ENCODE measurements at regions not wholly inside any gene's neighbourhood (a gene's known extent, or its start where the extent isn't known, plus 50 kb on each side); places are given as distances from the start of the nearest gene placed in this dataset.
A peak's percentile ranks its signal among the peaks of the same experiment; 100 is the strongest.

- Histone ChIP-seq H3K4me3 (ENCODE audit: insufficient read depth, low read depth, low read length) (no peak overlapping the region), H4K20me1 (ENCODE audit: insufficient read depth, low read length) (no peaks in the 10 kb centered on the region), H3K4me2 (ENCODE audit: low read length) (no peak overlapping the region), H3K79me2 (ENCODE audit: insufficient read depth, low read length) (no peaks in the 10 kb centered on the region), H3K36me3 (ENCODE audit: insufficient read depth, low read length) (no peaks in the 10 kb centered on the region), H3K4me1 (ENCODE audit: insufficient read depth, low read length) (no peaks in the 10 kb centered on the region), H3K9me3 (ENCODE audit: insufficient read depth, low read depth, low read length) (no peaks in the 10 kb centered on the region), H3K27ac (ENCODE audit: low read depth, low read length) (no peak overlapping the region), H3K27me3 (ENCODE audit: insufficient read depth, low read length) (no peaks in the 10 kb centered on the region), H3K9ac (ENCODE audit: low read length) (no peak overlapping the region), H2AFZ (ENCODE audit: low read depth, low read length) (no peak overlapping the region)
- TF ChIP-seq EZH2 (IDR thresholded peaks at IDR 0.05; ENCODE audit: insufficient read depth, low read length) (no peak), CTCF (IDR thresholded peaks at IDR 0.05; ENCODE audit: insufficient read depth, low read depth, low read length) (no peak)
- no peaks in the 10 kb centered on the region for H3K4me1 Mint-ChIP-seq (ENCODE audit: low read depth, unreplicated experiment)
- FAIRE-seq (no peak), DNase-seq (ENCODE audit: low read depth) (peak; percentile 8)
- H3K9me3 Mint-ChIP-seq (ENCODE audit: unreplicated experiment) = no peaks in the 10 kb centered on the region
- H3K27ac Mint-ChIP-seq (ENCODE audit: unreplicated experiment) = no peak overlapping the region
- no peak overlapping the region for H3K4me3 Mint-ChIP-seq (ENCODE audit: unreplicated experiment)
- H3K27me3 Mint-ChIP-seq (ENCODE audit: low read depth, unreplicated experiment) = no peaks in the 10 kb centered on the region
- no peaks in the 10 kb centered on the region for H3K36me3 Mint-ChIP-seq (ENCODE audit: low read depth, unreplicated experiment)
These were observed 73.4 kb downstream of the CAPZA3 start for GRCh38 chr12:18811273-18811672.

- no peaks in the 10 kb centered on the region for H3K27me3 Mint-ChIP-seq (ENCODE audit: low read depth, unreplicated experiment)
- Histone ChIP-seq H3K79me2 (ENCODE audit: insufficient read depth, low read length) (no peaks in the 10 kb centered on the region), H3K27ac (ENCODE audit: low read depth, low read length) (no peak overlapping the region), H3K27me3 (ENCODE audit: insufficient read depth, low read length) (no peaks in the 10 kb centered on the region), H3K9ac (ENCODE audit: low read length) (no peak overlapping the region), H3K4me2 (ENCODE audit: low read length) (no peak overlapping the region), H3K9me3 (ENCODE audit: insufficient read depth, low read depth, low read length) (no peaks in the 10 kb centered on the region), H4K20me1 (ENCODE audit: insufficient read depth, low read length) (no peaks in the 10 kb centered on the region), H3K4me3 (ENCODE audit: insufficient read depth, low read depth, low read length) (no peak overlapping the region), H3K4me1 (ENCODE audit: insufficient read depth, low read length) (no peaks in the 10 kb centered on the region), H2AFZ (ENCODE audit: low read depth, low read length) (no peak overlapping the region), H3K36me3 (ENCODE audit: insufficient read depth, low read length) (no peaks in the 10 kb centered on the region)
- no peaks in the 10 kb centered on the region for H3K4me1 Mint-ChIP-seq (ENCODE audit: low read depth, unreplicated experiment)
- no peak overlapping the region for H3K4me3 Mint-ChIP-seq (ENCODE audit: unreplicated experiment)
- DNase-seq (ENCODE audit: low read depth) = no peak
- no peak for TF ChIP-seq CTCF (IDR thresholded peaks at IDR 0.05; ENCODE audit: insufficient read depth, low read depth, low read length)
- TF ChIP-seq EZH2 (IDR thresholded peaks at IDR 0.05; ENCODE audit: insufficient read depth, low read length) = no peak
- H3K9me3 Mint-ChIP-seq (ENCODE audit: unreplicated experiment) = no peaks in the 10 kb centered on the region
- FAIRE-seq = no peak
- H3K36me3 Mint-ChIP-seq (ENCODE audit: low read depth, unreplicated experiment) = no peaks in the 10 kb centered on the region
- no peak overlapping the region for H3K27ac Mint-ChIP-seq (ENCODE audit: unreplicated experiment)
These were observed 75.8 kb downstream of the CAPZA3 start for GRCh38 chr12:18813753-18814152.

GRCh38 chr12:18818579-18819268 is 80.8 kb downstream of the CAPZA3 start:
- no peak for FAIRE-seq
- H3K36me3 Mint-ChIP-seq (ENCODE audit: low read depth, unreplicated experiment) = no peaks in the 10 kb centered on the region
- no peaks in the 10 kb centered on the region for H3K4me1 ChIP-seq (ENCODE audit: insufficient read depth, low read length)
- H3K79me2 ChIP-seq (ENCODE audit: insufficient read depth, low read length) = no peaks in the 10 kb centered on the region
- H4K20me1 ChIP-seq (ENCODE audit: insufficient read depth, low read length) = no peaks in the 10 kb centered on the region
- H3K4me3 ChIP-seq (ENCODE audit: insufficient read depth, low read depth, low read length) = no peak overlapping the region
- H3K27me3 Mint-ChIP-seq (ENCODE audit: low read depth, unreplicated experiment) = no peaks in the 10 kb centered on the region
- TF ChIP-seq CTCF (IDR thresholded peaks at IDR 0.05; ENCODE audit: insufficient read depth, low read depth, low read length) = no peak
- TF ChIP-seq EZH2 (IDR thresholded peaks at IDR 0.05; ENCODE audit: insufficient read depth, low read length) = no peak
- H3K4me2 ChIP-seq (ENCODE audit: low read length) = no peak overlapping the region
- no peak overlapping the region for H3K9ac ChIP-seq (ENCODE audit: low read length)
- H3K36me3 ChIP-seq (ENCODE audit: insufficient read depth, low read length) = no peaks in the 10 kb centered on the region
- H2AFZ ChIP-seq (ENCODE audit: low read depth, low read length) = no peak overlapping the region
- no peaks in the 10 kb centered on the region for H3K9me3 Mint-ChIP-seq (ENCODE audit: unreplicated experiment)
- no peak overlapping the region for H3K27ac ChIP-seq (ENCODE audit: low read depth, low read length)
- no peaks in the 10 kb centered on the region for H3K9me3 ChIP-seq (ENCODE audit: insufficient read depth, low read depth, low read length)
- H3K4me1 Mint-ChIP-seq (ENCODE audit: low read depth, unreplicated experiment) = no peaks in the 10 kb centered on the region
- H3K27me3 ChIP-seq (ENCODE audit: insufficient read depth, low read length) = no peaks in the 10 kb centered on the region
- H3K27ac Mint-ChIP-seq (ENCODE audit: unreplicated experiment) = no peak overlapping the region
- H3K4me3 Mint-ChIP-seq (ENCODE audit: unreplicated experiment) = no peak overlapping the region
- no peak for DNase-seq (ENCODE audit: low read depth)

Measured in astrocyte (in vitro differentiated cells and primary cell).